ENCODE measurements at regions not wholly inside any gene's neighbourhood (a gene's known extent, or its start where the extent isn't known, plus 50 kb on each side); places are given as distances from the start of the nearest gene placed in this dataset.

- H3K27ac ChIP-seq (ENCODE audit: low read depth, low read length): no peak overlapping the region
- H3K4ac ChIP-seq (replicated peaks; ENCODE audit: insufficient read length, low read depth, low read length): no peak overlapping the region
- H4K5ac ChIP-seq (ENCODE audit: insufficient read length, low read depth, low read length): no peak overlapping the region
- H2BK12ac ChIP-seq (ENCODE audit: low read depth, low read length): no peak overlapping the region
- H3K4me1 ChIP-seq (replicated peaks in 1 of 4; ENCODE audit: control insufficient read depth in 3 of 4, insufficient read depth in 4 of 4, low read length in 3 of 4): no peaks in the 10 kb centered on the region
- no peak overlapping the region for H2AFZ ChIP-seq (ENCODE audit: low read length)
- H2BK120ac ChIP-seq (replicated peaks; ENCODE audit: low read depth, low read length): no peak overlapping the region
- TF ChIP-seq JUND (IDR thresholded peaks at IDR 0.05; ENCODE audit: low read length) (no peak), ATF2 (IDR thresholded peaks at IDR 0.05; ENCODE audit: low read length) (no peak), GABPA (IDR thresholded peaks at IDR 0.05; ENCODE audit: borderline replicate concordance, insufficient read depth, low read length) (no peak), SP1 (IDR thresholded peaks at IDR 0.05; ENCODE audit: low read depth, low read length) (no peak), CTCF (IDR thresholded peaks at IDR 0.05; ENCODE audit: control extremely low read depth in 1 of 3, insufficient read depth in 1 of 3, low read depth in 1 of 3, low read length in 3 of 3) (no peak), KDM5A (IDR thresholded peaks at IDR 0.05; ENCODE audit: low read length) (no peak), ZNF274 (IDR thresholded peaks at IDR 0.05; ENCODE audit: borderline replicate concordance, extremely low read depth, low read length) (no peak)
- H2BK5ac ChIP-seq (ENCODE audit: low read depth, low read length): no peak overlapping the region
- H3K4me3 ChIP-seq (ENCODE audit: extremely low read depth in 1 of 4, insufficient read depth in 2 of 4, low read depth in 3 of 4, low read length in 4 of 4): no peak overlapping the region
- ChIA-PET POLR2A (ENCODE audit: partially characterized antibody) (no interaction called here), CTCF (ENCODE audit: partially characterized antibody) (interaction anchor here (1.6 kb wide), 1 partner anchor 16 kb away, joined by 6 read pairs; no protein-coding TSS in a partner anchor)
- WGBS, 2 experiments (ENCODE audit: extremely low coverage in 1 of 2, insufficient coverage in 1 of 2, insufficient read length in 1 of 2, insufficient replicate concordance in 2 of 2, low coverage in 1 of 2, low lambda C conversion rate in 2 of 2, missing lambda C conversion rate in 1 of 2): 94% methylated on average over 7 of the region's 7 CpGs; no CpG with 5 or more reads in 1 of the 2 experiments
- DNase-seq (ENCODE audit: low read depth in 1 of 2, low spot score in 2 of 2): no peak
- H3K27me3 ChIP-seq (replicated peaks in 1 of 4; ENCODE audit: control insufficient read depth in 3 of 4, extremely low read depth in 1 of 4, insufficient read depth in 3 of 4, low read length in 3 of 4): no peaks in the 10 kb centered on the region
- H3K79me2 ChIP-seq (ENCODE audit: control insufficient read depth in 1 of 2, insufficient read depth in 2 of 2, low read length in 2 of 2): no peaks in the 10 kb centered on the region
- H3K14ac ChIP-seq (ENCODE audit: insufficient read length): no peak overlapping the region
- no peak overlapping the region for H4K91ac ChIP-seq (replicated peaks; ENCODE audit: insufficient read length, low read length)
- H3K56ac ChIP-seq (replicated peaks; ENCODE audit: insufficient read length, low read depth, low read length): no peak overlapping the region
- no peaks in the 10 kb centered on the region for H3K36me3 ChIP-seq (ENCODE audit: control insufficient read depth in 2 of 4, insufficient read depth in 4 of 4, low read length in 3 of 4)
- no peaks in the 10 kb centered on the region for H3K23me2 ChIP-seq (ENCODE audit: low read depth, low read length)
- no peak for FAIRE-seq
- H4K8ac ChIP-seq (ENCODE audit: extremely low read depth, insufficient read depth, low read length): no peak overlapping the region
- H3K9me3 ChIP-seq (ENCODE audit: insufficient read depth in 2 of 2, low read depth in 1 of 2, low read length in 1 of 2): no peaks in the 10 kb centered on the region
- H3K23ac ChIP-seq (ENCODE audit: insufficient read length): no peak overlapping the region
- H3K9ac ChIP-seq (replicated peaks in 1 of 4; ENCODE audit: extremely low read depth in 1 of 4, low read depth in 3 of 4, low read length in 3 of 4): no peak overlapping the region
- no peak overlapping the region for H2BK20ac ChIP-seq (ENCODE audit: low read length)
- no peak overlapping the region for H2BK15ac ChIP-seq (ENCODE audit: low read length)
- H2AK5ac ChIP-seq (ENCODE audit: low read depth, low read length): no peak overlapping the region
- no peaks in the 10 kb centered on the region for H4K20me1 ChIP-seq (replicated peaks in 1 of 2; ENCODE audit: control insufficient read depth in 1 of 2, insufficient read depth in 2 of 2, low read length in 2 of 2)
- no peak overlapping the region for H3K18ac ChIP-seq (ENCODE audit: extremely low read depth, low read length)
- H3K79me1 ChIP-seq (ENCODE audit: low read depth, low read length): no peaks in the 10 kb centered on the region
- no peak overlapping the region for H3K4me2 ChIP-seq (ENCODE audit: insufficient read depth in 1 of 2, low read depth in 2 of 2, low read length in 2 of 2)
Observed at GRCh38 chr2:16386431-16386830, 279.2 kb downstream of the CYRIA start.

Measured in H1 (cell line).